CD4-positive, CD25-positive, alpha-beta regulatory T cell (primary cell): ENCODE measurements at regions not wholly inside any gene's neighbourhood (a gene's known extent, or its start where the extent isn't known, plus 50 kb on each side); places are given as distances from the start of the nearest gene placed in this dataset.
A peak's percentile ranks its signal among the peaks of the same experiment; 100 is the strongest.
"Not testable (repeated sequence)": the region's sequence is repeated elsewhere in the genome, so short reads cannot be mapped to it uniquely, and the experiment has no call there.

Experiments
- ATAC-seq, 2 donors: fragments of 150-1000 bp; cut with Tn5 transposase; one replicate each; pipeline ENCODE4 v1.10.0; 2021; ENCODE audit warnings: low read depth in 2 of 2, moderate number of reproducible peaks in 2 of 2, moderate library complexity in 1 of 2
- DNase-seq, 3 donors: peaks; one replicate each; pipeline versions ENCODE4 v3.0.0 to v3.0.0-alpha.2; 2012 to 2022; ENCODE audit warnings: mixed read lengths in 1 of 3
- H3K27ac ChIP-seq: one replicate; pipeline ENCODE4 v1.7.0; 2013; ENCODE audit warnings: mild to moderate bottlenecking, low read length; ENCODE audit not compliant: insufficient read depth, poor library complexity, severe bottlenecking
- H3K27me3 ChIP-seq: one replicate; pipeline ENCODE4 v1.7.0; 2013; ENCODE audit warnings: low read length; ENCODE audit not compliant: control insufficient read depth, insufficient read depth
- H3K36me3 ChIP-seq: one replicate; pipeline ENCODE4 v1.7.0; 2013; ENCODE audit warnings: mild to moderate bottlenecking, low read length, moderate library complexity; ENCODE audit not compliant: control insufficient read depth, insufficient read depth
- H3K4me1 ChIP-seq: 2 replicates; pipeline ENCODE4 v1.7.0; 2013; ENCODE audit warnings: mild to moderate bottlenecking, low read length; ENCODE audit not compliant: insufficient read depth, control insufficient read depth, poor library complexity, severe bottlenecking
- H3K4me3 ChIP-seq: one replicate; pipeline ENCODE4 v1.7.0; 2013; ENCODE audit warnings: low read depth, mild to moderate bottlenecking, low read length, moderate library complexity
- H3K9me3 ChIP-seq, 2 experiments: 1 replicate in 1 of 2; 2 replicates in 1 of 2; pipeline ENCODE4 v1.7.0; 2013; ENCODE audit warnings: low read length in 2 of 2, mild to moderate bottlenecking in 1 of 2, moderate library complexity in 1 of 2; ENCODE audit not compliant: control insufficient read depth in 2 of 2
- H3K27ac Mint-ChIP-seq, 3 donors: one replicate each; pipeline ENCODE4 v1.8.0; 2020 to 2022; ENCODE audit warnings: mild to moderate bottlenecking in 3 of 3, mixed read lengths in 3 of 3, moderate library complexity in 2 of 3
- H3K27me3 Mint-ChIP-seq: one replicate; pipeline ENCODE4 v1.8.0; 2022; ENCODE audit warnings: mild to moderate bottlenecking, mixed read lengths
- H3K36me3 Mint-ChIP-seq: one replicate; pipeline ENCODE4 v1.8.0; 2020; ENCODE audit warnings: mixed read lengths
- H3K4me1 Mint-ChIP-seq, 4 donors: one replicate each; pipeline ENCODE4 v1.8.0; 2020 to 2022; ENCODE audit warnings: mixed read lengths in 4 of 4, mild to moderate bottlenecking in 1 of 4
- H3K4me3 Mint-ChIP-seq, 4 donors: one replicate each; pipeline ENCODE4 v1.8.0; 2020 to 2022; ENCODE audit warnings: mild to moderate bottlenecking in 4 of 4, mixed read lengths in 4 of 4, moderate library complexity in 3 of 4
- H3K9me3 Mint-ChIP-seq, 7 donors: one replicate each; pipeline ENCODE4 v1.8.0; 2020 to 2022; ENCODE audit warnings: mixed read lengths in 7 of 7, mild to moderate bottlenecking in 3 of 7, moderate library complexity in 2 of 7

GRCh38 chrY:7343261-7343660, 431.7 kb upstream of the AMELY start:
- H3K27ac Mint-ChIP-seq = no peak overlapping the region
- Histone ChIP-seq H3K27ac (no peak overlapping the region), H3K36me3 (no peaks in the 10 kb centered on the region), H3K27me3 (no peaks in the 10 kb centered on the region), H3K4me3 (no peak overlapping the region), H3K4me1 (peaks cover 2% of the 10 kb centered on the region), H3K9me3 (no peaks in the 10 kb centered on the region)
- H3K4me1 Mint-ChIP-seq = peaks cover 0 to 18% (median 4%) of the 10 kb centered on the region in 4 donors
- no peaks in the 10 kb centered on the region for H3K36me3 Mint-ChIP-seq
- no peak for DNase-seq
- H3K27me3 Mint-ChIP-seq = no peaks in the 10 kb centered on the region
- no peak overlapping the region for H3K4me3 Mint-ChIP-seq
- H3K9me3 Mint-ChIP-seq = no peaks in the 10 kb centered on the region
- no peak for ATAC-seq

GRCh38 chrY:7342732-7343131, 431.2 kb upstream of the AMELY start:
- DNase-seq, H3K27me3 Mint-ChIP-seq, H3K27ac ChIP-seq, H3K9me3 Mint-ChIP-seq, H3K4me3 ChIP-seq, H3K36me3 ChIP-seq, H3K36me3 Mint-ChIP-seq, H3K9me3 ChIP-seq, H3K4me1 ChIP-seq, H3K4me3 Mint-ChIP-seq, H3K27me3 ChIP-seq, ATAC-seq: not testable (repeated sequence)
- H3K27ac Mint-ChIP-seq = peak overlapping the region in 1 of 3 donors; percentile 20
- H3K4me1 Mint-ChIP-seq = peaks cover 0 to 18% (median 6%) of the 10 kb centered on the region in 4 donors

DNA sequence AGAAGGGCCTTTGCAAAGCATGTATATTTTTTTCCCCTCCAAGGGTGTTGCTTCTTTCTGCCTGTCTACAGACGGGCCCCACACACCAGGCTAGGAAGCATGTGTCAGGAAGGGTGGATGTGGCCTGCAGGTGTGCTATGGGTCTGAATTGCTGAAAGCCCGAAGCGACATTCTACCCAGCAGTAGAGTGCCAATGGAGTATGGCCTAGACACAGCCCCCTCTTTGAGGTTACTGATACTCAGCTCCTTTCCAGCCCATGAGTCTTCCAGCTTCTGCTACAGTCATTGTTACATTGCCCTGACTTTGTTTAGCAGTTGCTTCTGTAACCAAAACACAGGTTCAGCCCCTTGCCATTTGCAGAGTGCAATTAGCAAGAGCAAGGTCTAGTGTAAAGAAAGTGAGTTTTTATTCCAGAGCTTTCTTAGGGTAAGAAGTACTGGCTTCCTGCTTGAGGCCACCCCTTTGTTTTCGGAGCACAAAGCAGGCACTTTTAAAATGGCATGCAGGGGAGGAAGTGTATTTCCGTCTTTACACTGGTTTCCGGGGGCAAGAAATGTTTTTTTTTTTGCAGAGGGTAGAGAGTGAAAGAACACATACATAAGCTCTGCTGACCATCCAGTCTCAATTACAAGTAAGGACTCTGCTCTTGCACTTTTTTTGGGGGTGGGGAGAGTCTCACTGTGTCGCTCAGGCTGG, 428.0 kb upstream of the AMELY start:
- Histone ChIP-seq H3K4me1 (peaks cover 8% of the 10 kb centered on the region), H3K27ac (peak overlapping the region; percentile 41), H3K9me3 (no peaks in the 10 kb centered on the region), H3K27me3 (no peaks in the 10 kb centered on the region), H3K4me3 (peak overlapping the region; percentile 53), H3K36me3 (no peaks in the 10 kb centered on the region)
- Mint-ChIP-seq H3K36me3 (no peaks in the 10 kb centered on the region), H3K4me1 (peaks cover 0 to 22% (median 7%) of the 10 kb centered on the region in 4 donors), H3K4me3 (no peak overlapping the region), H3K27me3 (no peaks in the 10 kb centered on the region), H3K27ac (peak overlapping the region in 1 of 3 donors; percentile 91), H3K9me3 (no peaks in the 10 kb centered on the region)
- peak; percentile 79 to 81 for ATAC-seq
- DNase-seq = no peak

DNA sequence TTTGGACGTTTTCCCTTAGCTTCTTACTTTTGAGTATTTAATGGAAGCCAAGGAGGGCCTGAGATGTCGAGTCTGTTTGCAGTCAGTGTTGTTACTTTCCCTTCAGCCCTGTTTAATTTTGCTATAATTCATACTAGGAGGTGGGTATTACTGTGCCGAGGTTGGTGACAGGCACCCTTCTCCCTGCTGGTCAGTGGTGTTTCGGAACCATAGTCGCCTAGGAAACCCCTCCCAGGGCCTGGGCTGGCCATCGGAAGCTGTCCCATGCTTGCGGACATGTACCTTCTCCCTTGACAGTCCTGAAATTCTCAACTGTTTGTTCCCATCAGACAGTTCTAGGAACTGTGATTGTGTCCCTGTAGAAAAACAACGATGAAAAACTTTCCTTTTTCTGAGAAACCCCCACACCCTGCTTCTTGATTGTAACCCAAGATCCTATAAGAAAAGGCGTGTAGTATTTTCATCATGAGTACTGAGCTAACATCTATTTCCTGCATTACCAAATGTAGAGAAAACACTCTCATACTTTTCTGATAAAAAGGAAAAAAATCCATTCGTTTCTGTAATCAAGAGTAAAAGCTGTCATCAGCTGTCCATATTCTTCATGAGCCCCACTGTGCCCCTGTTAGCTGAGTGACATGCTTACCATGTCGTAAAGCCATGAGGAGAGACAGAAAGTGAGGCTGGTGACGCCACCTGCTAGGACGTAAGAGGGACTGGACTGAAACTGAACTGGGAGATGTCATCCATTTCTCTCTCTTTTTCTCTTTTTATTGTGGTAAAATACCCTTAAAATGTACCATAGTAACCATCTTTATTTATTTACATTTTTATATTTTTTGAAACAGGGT, 424.7 kb upstream of the AMELY start:
- H3K4me1 Mint-ChIP-seq = peaks cover 0 to 25% (median 9%) of the 10 kb centered on the region in 4 donors
- Histone ChIP-seq H3K27ac (peak overlapping the region; percentile 14), H3K4me3 (no peak overlapping the region), H3K9me3 (no peaks in the 10 kb centered on the region), H3K36me3 (no peaks in the 10 kb centered on the region), H3K4me1 (peaks cover 8% of the 10 kb centered on the region), H3K27me3 (no peaks in the 10 kb centered on the region)
- H3K9me3 Mint-ChIP-seq = no peaks in the 10 kb centered on the region
- no peak for ATAC-seq
- no peak for DNase-seq
- no peaks in the 10 kb centered on the region for H3K36me3 Mint-ChIP-seq
- H3K27ac Mint-ChIP-seq = peak overlapping the region in 1 of 3 donors; percentile 93
- H3K27me3 Mint-ChIP-seq = no peaks in the 10 kb centered on the region
- peak overlapping the region in 1 of 4 donors; percentile 21 for H3K4me3 Mint-ChIP-seq

DNA sequence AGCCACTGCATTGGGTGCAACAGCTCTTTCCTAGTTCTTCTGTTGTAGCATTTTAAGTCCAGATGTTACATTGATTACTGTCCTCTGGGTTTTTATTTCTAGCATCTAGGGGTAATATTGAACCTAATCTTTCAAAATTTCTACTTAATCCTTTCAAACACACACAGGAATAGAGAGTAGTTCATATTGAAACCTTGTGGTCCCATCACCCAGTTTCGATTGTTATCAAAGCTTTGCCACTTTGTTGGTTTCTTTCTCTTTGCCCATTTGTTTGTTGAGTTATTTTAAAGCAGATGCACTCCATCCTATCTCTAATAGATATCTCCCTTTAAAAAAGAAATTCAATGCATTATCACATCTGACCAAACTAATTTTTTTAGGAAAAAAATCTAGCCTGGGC, 422.9 kb upstream of the AMELY start:
- Histone ChIP-seq H3K27me3 (no peaks in the 10 kb centered on the region), H3K36me3 (peaks cover 5% of the 10 kb centered on the region), H3K4me1 (peaks cover 6% of the 10 kb centered on the region), H3K9me3 (no peaks in the 10 kb centered on the region), H3K4me3 (no peak overlapping the region), H3K27ac (peak overlapping the region; percentile 23)
- H3K9me3 Mint-ChIP-seq = no peaks in the 10 kb centered on the region
- ATAC-seq (no peak), DNase-seq (no peak)
- peak overlapping the region in 1 of 3 donors; percentile 56 for H3K27ac Mint-ChIP-seq
- peak overlapping the region in 1 of 4 donors; percentile 51 for H3K4me3 Mint-ChIP-seq
- H3K36me3 Mint-ChIP-seq = no peaks in the 10 kb centered on the region
- H3K4me1 Mint-ChIP-seq = peaks cover 0 to 19% (median 9%) of the 10 kb centered on the region in 4 donors
- no peaks in the 10 kb centered on the region for H3K27me3 Mint-ChIP-seq

- Histone ChIP-seq H3K4me1 (peaks cover 12% of the 10 kb centered on the region), H3K4me3 (peak overlapping the region; percentile 47), H3K27ac (peak overlapping the region; percentile 14), H3K27me3 (no peaks in the 10 kb centered on the region), H3K9me3 (no peaks in the 10 kb centered on the region), H3K36me3 (peaks cover 21% of the 10 kb centered on the region)
- no peaks in the 10 kb centered on the region for H3K36me3 Mint-ChIP-seq
- peak overlapping the region in 1 of 4 donors; percentile 56 for H3K4me3 Mint-ChIP-seq
- DNase-seq (peak in 1 of 3 donors; percentile 9), ATAC-seq (peak; percentile 71 to 73)
- H3K9me3 Mint-ChIP-seq = no peaks in the 10 kb centered on the region
- peak overlapping the region in 1 of 3 donors; percentile 86 for H3K27ac Mint-ChIP-seq
- H3K4me1 Mint-ChIP-seq = peaks cover 0 to 32% (median 12%) of the 10 kb centered on the region in 4 donors
- no peaks in the 10 kb centered on the region for H3K27me3 Mint-ChIP-seq
Observed at GRCh38 chrY:7326296-7327246, 415.0 kb upstream of the AMELY start.

GRCh38 chrY:7325531-7325930, 414.0 kb upstream of the AMELY start:
- no peak overlapping the region for H3K27ac ChIP-seq

More at GRCh38 chrY:7325531-7325930, 414.0 kb upstream of the AMELY start:
- DNase-seq (no peak), ATAC-seq (no peak)
- H3K9me3 ChIP-seq = no peaks in the 10 kb centered on the region
- no peaks in the 10 kb centered on the region for H3K36me3 Mint-ChIP-seq
- H3K9me3 Mint-ChIP-seq = no peaks in the 10 kb centered on the region
- H3K4me3 Mint-ChIP-seq = peak overlapping the region in 1 of 4 donors; percentile 56
- no peaks in the 10 kb centered on the region for H3K27me3 ChIP-seq
- peaks cover 12% of the 10 kb centered on the region for H3K4me1 ChIP-seq
- H3K27me3 Mint-ChIP-seq = no peaks in the 10 kb centered on the region
- H3K4me3 ChIP-seq = no peak overlapping the region
- peaks cover 0 to 35% (median 14%) of the 10 kb centered on the region in 4 donors for H3K4me1 Mint-ChIP-seq
- peaks cover 20% of the 10 kb centered on the region for H3K36me3 ChIP-seq
- no peak overlapping the region for H3K27ac Mint-ChIP-seq
